H1 (cell line): ENCODE measurements at regions not wholly inside any gene's neighbourhood (a gene's known extent, or its start where the extent isn't known, plus 50 kb on each side); places are given as distances from the start of the nearest gene placed in this dataset.

Experiments
- CTCF ChIA-PET: fragments of 300-600 bp; sonication (Branson Sonifier 250); formaldehyde crosslinking; loops from one replicate; lab custom pipeline; 2021; ENCODE audit not compliant: partially characterized antibody; lab: Charles Lee
- POLR2A ChIA-PET: fragments of 300-600 bp; sonication (Branson Sonifier 250); formaldehyde crosslinking; loops from one replicate; lab custom pipeline; 2021; ENCODE audit warnings: inconsistent platforms; ENCODE audit not compliant: partially characterized antibody; lab: Charles Lee
- DNase-seq, 2 experiments: peaks; one replicate each; pipeline versions ENCODE4 v3.0.0 to v3.0.0-alpha.2; 2010 to 2022; ENCODE audit warnings: low spot score in 2 of 2, low read depth in 1 of 2, mixed read lengths in 1 of 2
- FAIRE-seq: peaks from 2 replicates; lab custom pipeline; 2011; peaks lifted over from hg19 to GRCh38; lab: Jason Lieb, UNC
- H2AFZ ChIP-seq: 2 replicates; pipeline ENCODE4 v1.8.1; 2012; ENCODE audit warnings: low read length, inconsistent platforms
- H2AK5ac ChIP-seq: 2 replicates; pipeline ENCODE4 v1.6.1; 2013; ENCODE audit warnings: low read depth, low read length
- H2BK120ac ChIP-seq: replicated peaks from 2 replicates; pipeline ENCODE3; 2013; ENCODE audit warnings: low read depth, low read length, inconsistent platforms
- H2BK12ac ChIP-seq: 2 replicates; pipeline ENCODE4 v1.6.1; 2013; ENCODE audit warnings: low read depth, low read length
- H2BK15ac ChIP-seq: 2 replicates; pipeline ENCODE4 v1.6.1; 2013; ENCODE audit warnings: low read length
- H2BK20ac ChIP-seq: 2 replicates; pipeline ENCODE4 v1.6.1; 2013; ENCODE audit warnings: low read length
- H2BK5ac ChIP-seq: 2 replicates; pipeline ENCODE4 v1.6.1; 2013; ENCODE audit warnings: low read depth, low read length
- H3K14ac ChIP-seq: 2 replicates; pipeline ENCODE4 v1.6.1; 2013; ENCODE audit warnings: inconsistent platforms; ENCODE audit not compliant: insufficient read length
- H3K18ac ChIP-seq: 2 replicates; pipeline ENCODE4 v1.6.1; 2013; ENCODE audit warnings: low read length; ENCODE audit errors: extremely low read depth
- H3K23ac ChIP-seq: 2 replicates; pipeline ENCODE4 v1.6.1; 2013; ENCODE audit warnings: inconsistent platforms; ENCODE audit not compliant: insufficient read length
- H3K23me2 ChIP-seq: 2 replicates; pipeline ENCODE4 v1.6.1; 2013; ENCODE audit warnings: low read depth, low read length
- H3K27ac ChIP-seq: 2 replicates; pipeline ENCODE4 v1.6.1; 2011; ENCODE audit warnings: low read depth, low read length, inconsistent platforms
- H3K27me3 ChIP-seq, 4 experiments: replicated peaks in 1 of 4; 1 replicate in 1 of 4; 2 replicates in 3 of 4; pipeline versions ENCODE4 v1.6.1 to v1.8.1; 2011 to 2013; ENCODE audit warnings: low read length in 3 of 4, mild to moderate bottlenecking in 3 of 4, inconsistent platforms in 2 of 4, mixed read lengths in 2 of 4, moderate library complexity in 1 of 4; ENCODE audit not compliant: control insufficient read depth in 3 of 4, insufficient read depth in 3 of 4; ENCODE audit errors: extremely low read depth in 1 of 4
- H3K36me3 ChIP-seq, 4 experiments: 2 replicates each; pipeline versions ENCODE4 v1.6.1 to v1.8.1; 2011 to 2013; ENCODE audit warnings: mild to moderate bottlenecking in 4 of 4, low read length in 3 of 4, moderate library complexity in 2 of 4, control low read depth in 1 of 4, inconsistent platforms in 1 of 4; ENCODE audit not compliant: insufficient read depth in 4 of 4, control insufficient read depth in 2 of 4
- H3K4ac ChIP-seq: replicated peaks from 2 replicates; pipeline ENCODE3; 2013; ENCODE audit warnings: low read length, low read depth, mixed read lengths, inconsistent platforms; ENCODE audit not compliant: insufficient read length
- H3K4me1 ChIP-seq, 4 experiments: replicated peaks in 1 of 4; 1 replicate in 1 of 4; 2 replicates in 3 of 4; pipeline versions ENCODE4 v1.6.1 to v1.8.1; 2011 to 2013; ENCODE audit warnings: low read length in 3 of 4, inconsistent platforms in 2 of 4, mixed read lengths in 1 of 4; ENCODE audit not compliant: insufficient read depth in 4 of 4, control insufficient read depth in 3 of 4
- H3K4me2 ChIP-seq, 2 experiments: 2 replicates each; pipeline versions ENCODE4 v1.6.1 to v1.8.1; 2011 to 2013; ENCODE audit warnings: low read depth in 2 of 2, low read length in 2 of 2, control low read depth in 1 of 2, inconsistent platforms in 1 of 2, mild to moderate bottlenecking in 1 of 2; ENCODE audit not compliant: insufficient read depth in 1 of 2
- H3K4me3 ChIP-seq, 4 experiments: fragments of 200-600, 300-600 bp in 1 of 4; sonication (generic), shearing (Covaris generic), sonication (Bioruptor Twin) in 1 of 4; 2 replicates each; pipeline versions ENCODE4 v1.5.1 to v1.8.1; 2011 to 2016; ENCODE audit warnings: low read length in 4 of 4, low read depth in 3 of 4, control low read depth in 2 of 4, inconsistent platforms in 2 of 4, mild to moderate bottlenecking in 2 of 4, mixed read lengths in 1 of 4, moderate library complexity in 1 of 4; ENCODE audit not compliant: insufficient read depth in 2 of 4; ENCODE audit errors: extremely low read depth in 1 of 4
- H3K56ac ChIP-seq: replicated peaks from 2 replicates; pipeline ENCODE3; 2013; ENCODE audit warnings: low read depth, mild to moderate bottlenecking, mixed read lengths, low read length, inconsistent platforms; ENCODE audit not compliant: insufficient read length
- H3K79me1 ChIP-seq: 2 replicates; pipeline ENCODE4 v1.6.1; 2013; ENCODE audit warnings: low read depth, low read length, control low read depth
- H3K79me2 ChIP-seq, 2 experiments: 2 replicates each; pipeline versions ENCODE4 v1.6.1 to v1.8.1; 2012 to 2013; ENCODE audit warnings: low read length in 2 of 2, mild to moderate bottlenecking in 2 of 2, inconsistent platforms in 1 of 2; ENCODE audit not compliant: insufficient read depth in 2 of 2, control insufficient read depth in 1 of 2
- H3K9ac ChIP-seq, 4 experiments: replicated peaks in 1 of 4; 1 replicate in 1 of 4; 2 replicates in 3 of 4; pipeline versions ENCODE4 v1.6.1 to v1.8.1; 2011 to 2013; ENCODE audit warnings: low read depth in 3 of 4, low read length in 3 of 4, control low read depth in 2 of 4, mild to moderate bottlenecking in 2 of 4, moderate library complexity in 2 of 4, inconsistent platforms in 1 of 4; ENCODE audit errors: extremely low read depth in 1 of 4
- H3K9me3 ChIP-seq, 2 experiments: 2 replicates each; pipeline versions ENCODE4 v1.6.1 to v1.8.1; 2012 to 2013; ENCODE audit warnings: mild to moderate bottlenecking in 2 of 2, moderate library complexity in 2 of 2, control low read depth in 1 of 2, inconsistent platforms in 1 of 2, low read depth in 1 of 2, low read length in 1 of 2, mixed read lengths in 1 of 2; ENCODE audit not compliant: insufficient read depth in 2 of 2
- H4K20me1 ChIP-seq, 2 experiments: replicated peaks in 1 of 2; 2 replicates each; pipeline versions ENCODE3 to v1.8.1; 2011 to 2013; ENCODE audit warnings: inconsistent platforms in 2 of 2, low read length in 2 of 2, mild to moderate bottlenecking in 1 of 2; ENCODE audit not compliant: insufficient read depth in 2 of 2, control insufficient read depth in 1 of 2
- H4K5ac ChIP-seq: 2 replicates; pipeline ENCODE4 v1.6.1; 2013; ENCODE audit warnings: low read length, low read depth, mixed read lengths, inconsistent platforms; ENCODE audit not compliant: insufficient read length
- H4K8ac ChIP-seq: 2 replicates; pipeline ENCODE4 v1.8.0; 2013; ENCODE audit warnings: mild to moderate bottlenecking, moderate library complexity, low read length, inconsistent platforms; ENCODE audit not compliant: insufficient read depth; ENCODE audit errors: extremely low read depth
- H4K91ac ChIP-seq: replicated peaks from 2 replicates; pipeline ENCODE3; 2013; ENCODE audit warnings: low read length, mixed read lengths, inconsistent platforms; ENCODE audit not compliant: insufficient read length
- CHD1 ChIP-seq: IDR thresholded peaks from 2 replicates; pipeline ENCODE4 v1.6.1; 2012; ENCODE audit warnings: low read depth, low read length, improper control_type of control experiment
- CHD2 ChIP-seq: IDR thresholded peaks from 2 replicates; pipeline ENCODE4 v1.6.1; 2012; ENCODE audit warnings: low read length, improper control_type of control experiment
- HDAC6 ChIP-seq: IDR thresholded peaks from one replicate; pipeline ENCODE4 v1.7.1; 2012; ENCODE audit warnings: low read depth, mild to moderate bottlenecking, inconsistent platforms, low read length, moderate library complexity
- RAD21 ChIP-seq, 2 experiments: IDR thresholded peaks in 1 of 2; conservative IDR thresholded peaks in 1 of 2; 2 replicates each; pipeline ENCODE4 v1.6.1; 2011; ENCODE audit warnings: low read depth in 2 of 2, low read length in 2 of 2, improper control_type of control experiment in 1 of 2, inconsistent platforms in 1 of 2, mild to moderate bottlenecking in 1 of 2, moderate library complexity in 1 of 2
- SP1 ChIP-seq: IDR thresholded peaks from 2 replicates; pipeline ENCODE4 v1.6.1; 2011; ENCODE audit warnings: low read depth, low read length
- SUZ12 ChIP-seq: fragments of 200-600 bp; sonication (generic); IDR thresholded peaks from 2 replicates; pipeline ENCODE4 v1.6.1; 2012; ENCODE audit warnings: mild to moderate bottlenecking, inconsistent platforms, low read length, moderate library complexity, mixed read lengths
- TAF7 ChIP-seq: optimal IDR thresholded peaks from 2 replicates; pipeline ENCODE3; 2011; ENCODE audit warnings: low read depth, mild to moderate bottlenecking, inconsistent platforms, low read length, moderate library complexity, borderline replicate concordance
- WGBS, 2 experiments: shearing (Covaris generic) in 1 of 2; methylation state at CpG; one replicate each; pipeline versions ENCODE4 v1.1.6 to v1.1.7; 2013 to 2015; ENCODE audit warnings: low lambda C conversion rate in 2 of 2, mixed read lengths in 2 of 2, inconsistent platforms in 1 of 2, low coverage in 1 of 2, missing lambda C conversion rate in 1 of 2; ENCODE audit not compliant: insufficient replicate concordance in 2 of 2, insufficient coverage in 1 of 2, insufficient read length in 1 of 2; ENCODE audit errors: extremely low coverage in 1 of 2, missing lambda C conversion rate in 1 of 2; 5-methylcytosine and 5-hydroxymethylcytosine counted together
- TF ChIP-seq, protein P1 (sequence below), 3 experiments: IDR thresholded peaks; 1 replicate in 2 of 3; 2 replicates in 1 of 3; pipeline versions ENCODE4 v1.5.1 to v1.6.1; 2011; ENCODE audit warnings: low read length in 3 of 3, mild to moderate bottlenecking in 3 of 3, inconsistent platforms in 2 of 3, low read depth in 1 of 3, moderate library complexity in 1 of 3; ENCODE audit not compliant: insufficient read depth in 1 of 3; ENCODE audit errors: control extremely low read depth in 1 of 3
- TF ChIP-seq, protein P2 (sequence below): IDR thresholded peaks from 2 replicates; pipeline ENCODE4 v1.6.1; 2012; ENCODE audit warnings: inconsistent platforms
- TF ChIP-seq, protein P3 (sequence below): IDR thresholded peaks from 2 replicates; pipeline ENCODE4 v1.6.1; 2012; ENCODE audit warnings: low read length, inconsistent platforms

- ChIA-PET CTCF (no interaction called here), POLR2A (no interaction called here)
- H3K18ac ChIP-seq: no peak overlapping the region
- H3K4me2 ChIP-seq: no peak overlapping the region
- WGBS, 2 experiments: 96% methylated on average over 2 of the region's 2 CpGs; no CpG with 5 or more reads in 1 of the 2 experiments
- no peak overlapping the region for H3K23ac ChIP-seq
- no peaks in the 10 kb centered on the region for H3K23me2 ChIP-seq
- no peak overlapping the region for H4K5ac ChIP-seq
- no peak overlapping the region for H3K27ac ChIP-seq
- H2BK20ac ChIP-seq: no peak overlapping the region
- H4K91ac ChIP-seq: no peak overlapping the region
- no peak overlapping the region for H3K4me3 ChIP-seq
- no peak overlapping the region for H2AFZ ChIP-seq
- no peak overlapping the region for H3K14ac ChIP-seq
- no peak overlapping the region for H2AK5ac ChIP-seq
- H2BK120ac ChIP-seq: no peak overlapping the region
- H3K79me1 ChIP-seq: no peaks in the 10 kb centered on the region
- no peaks in the 10 kb centered on the region for H3K4me1 ChIP-seq
- H4K20me1 ChIP-seq: no peaks in the 10 kb centered on the region
- DNase-seq (no peak), FAIRE-seq (no peak)
- H3K79me2 ChIP-seq: no peaks in the 10 kb centered on the region
- H3K9me3 ChIP-seq: peaks cover 13 to 14% of the 10 kb centered on the region in 2 experiments
- no peak overlapping the region for H4K8ac ChIP-seq
- H3K56ac ChIP-seq: no peak overlapping the region
- no peak overlapping the region for H2BK5ac ChIP-seq
- H2BK15ac ChIP-seq: no peak overlapping the region
- H3K36me3 ChIP-seq: no peaks in the 10 kb centered on the region
- H3K4ac ChIP-seq: no peak overlapping the region
- no peaks in the 10 kb centered on the region; a peak in 1 of 7 replicates for H3K27me3 ChIP-seq
- no peak overlapping the region for H3K9ac ChIP-seq
- no peak overlapping the region for H2BK12ac ChIP-seq
- TF ChIP-seq SUZ12 (no peak), CHD2 (no peak), TAF7 (no peak), HDAC6 (no peak), RAD21 (IDR thresholded peaks at IDR 0.05 in 1 of 2, conservative IDR thresholded peaks at IDR 0.05 in 1 of 2; ENCODE audit: low read depth in 2 of 2, low read length in 2 of 2) (no peak), SP1 (no peak), CHD1 (no peak)
- TF ChIP-seq, protein P1, sequence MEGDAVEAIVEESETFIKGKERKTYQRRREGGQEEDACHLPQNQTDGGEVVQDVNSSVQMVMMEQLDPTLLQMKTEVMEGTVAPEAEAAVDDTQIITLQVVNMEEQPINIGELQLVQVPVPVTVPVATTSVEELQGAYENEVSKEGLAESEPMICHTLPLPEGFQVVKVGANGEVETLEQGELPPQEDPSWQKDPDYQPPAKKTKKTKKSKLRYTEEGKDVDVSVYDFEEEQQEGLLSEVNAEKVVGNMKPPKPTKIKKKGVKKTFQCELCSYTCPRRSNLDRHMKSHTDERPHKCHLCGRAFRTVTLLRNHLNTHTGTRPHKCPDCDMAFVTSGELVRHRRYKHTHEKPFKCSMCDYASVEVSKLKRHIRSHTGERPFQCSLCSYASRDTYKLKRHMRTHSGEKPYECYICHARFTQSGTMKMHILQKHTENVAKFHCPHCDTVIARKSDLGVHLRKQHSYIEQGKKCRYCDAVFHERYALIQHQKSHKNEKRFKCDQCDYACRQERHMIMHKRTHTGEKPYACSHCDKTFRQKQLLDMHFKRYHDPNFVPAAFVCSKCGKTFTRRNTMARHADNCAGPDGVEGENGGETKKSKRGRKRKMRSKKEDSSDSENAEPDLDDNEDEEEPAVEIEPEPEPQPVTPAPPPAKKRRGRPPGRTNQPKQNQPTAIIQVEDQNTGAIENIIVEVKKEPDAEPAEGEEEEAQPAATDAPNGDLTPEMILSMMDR (IDR thresholded peaks at IDR 0.05; ENCODE audit: control extremely low read depth in 1 of 3, insufficient read depth in 1 of 3, low read depth in 1 of 3, low read length in 3 of 3): no peak
- TF ChIP-seq, protein P2, sequence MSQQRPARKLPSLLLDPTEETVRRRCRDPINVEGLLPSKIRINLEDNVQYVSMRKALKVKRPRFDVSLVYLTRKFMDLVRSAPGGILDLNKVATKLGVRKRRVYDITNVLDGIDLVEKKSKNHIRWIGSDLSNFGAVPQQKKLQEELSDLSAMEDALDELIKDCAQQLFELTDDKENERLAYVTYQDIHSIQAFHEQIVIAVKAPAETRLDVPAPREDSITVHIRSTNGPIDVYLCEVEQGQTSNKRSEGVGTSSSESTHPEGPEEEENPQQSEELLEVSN: no peak
- TF ChIP-seq, protein P3, sequence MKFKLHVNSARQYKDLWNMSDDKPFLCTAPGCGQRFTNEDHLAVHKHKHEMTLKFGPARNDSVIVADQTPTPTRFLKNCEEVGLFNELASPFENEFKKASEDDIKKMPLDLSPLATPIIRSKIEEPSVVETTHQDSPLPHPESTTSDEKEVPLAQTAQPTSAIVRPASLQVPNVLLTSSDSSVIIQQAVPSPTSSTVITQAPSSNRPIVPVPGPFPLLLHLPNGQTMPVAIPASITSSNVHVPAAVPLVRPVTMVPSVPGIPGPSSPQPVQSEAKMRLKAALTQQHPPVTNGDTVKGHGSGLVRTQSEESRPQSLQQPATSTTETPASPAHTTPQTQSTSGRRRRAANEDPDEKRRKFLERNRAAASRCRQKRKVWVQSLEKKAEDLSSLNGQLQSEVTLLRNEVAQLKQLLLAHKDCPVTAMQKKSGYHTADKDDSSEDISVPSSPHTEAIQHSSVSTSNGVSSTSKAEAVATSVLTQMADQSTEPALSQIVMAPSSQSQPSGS: no peak
These were observed 105.0 kb upstream of the PPP2R2D start for GRCh38 chr10:131795761-131796160.
